HG03575 (cell line): ENCODE measurements at regions not wholly inside any gene's neighbourhood (a gene's known extent, or its start where the extent isn't known, plus 50 kb on each side); places are given as distances from the start of the nearest gene placed in this dataset.

Experiments used
- ATAC-seq: cut with Tn5 transposase; IDR thresholded peaks from one replicate; pipeline ENCODE4 v1.9.1; 2021; ENCODE audit not compliant: unreplicated experiment, insufficient number of reproducible peaks, low FRiP score; ENCODE audit errors: extremely low read depth

- ATAC-seq: no peak
These were observed 108.7 kb upstream of the HS6ST1 start for GRCh38 chr2:128427413-128427755.

- no peak for ATAC-seq
These were observed 109.7 kb upstream of the HS6ST1 start for GRCh38 chr2:128428415-128428814.

- no peak for ATAC-seq
These were observed 113.8 kb upstream of the HS6ST1 start for GRCh38 chr2:128432423-128432822.

- ATAC-seq: no peak
These were observed 115.4 kb upstream of the HS6ST1 start for GRCh38 chr2:128433911-128434550.

- ATAC-seq: no peak
These were observed 117.2 kb upstream of the HS6ST1 start for GRCh38 chr2:128435576-128436478.

GRCh38 chr2:128436479-128437203, 118.0 kb upstream of the HS6ST1 start:
- ATAC-seq: no peak

- no peak for ATAC-seq
These were observed 118.5 kb upstream of the HS6ST1 start for GRCh38 chr2:128437204-128437565.

- no peak for ATAC-seq
These were observed 119.4 kb upstream of the HS6ST1 start for GRCh38 chr2:128438091-128438490.

GRCh38 chr2:128438586-128438985, 119.9 kb upstream of the HS6ST1 start:
- ATAC-seq: no peak

GRCh38 chr2:128439031-128439790, 120.5 kb upstream of the HS6ST1 start:
- no peak for ATAC-seq

- ATAC-seq: no peak
These were observed 121.4 kb upstream of the HS6ST1 start for GRCh38 chr2:128439791-128440665.

GRCh38 chr2:128440666-128441340, 122.1 kb upstream of the HS6ST1 start:
- ATAC-seq: no peak

- ATAC-seq: no peak
These were observed 122.8 kb upstream of the HS6ST1 start for GRCh38 chr2:128441341-128442052.

GRCh38 chr2:128442053-128442751, 123.5 kb upstream of the HS6ST1 start:
- ATAC-seq: no peak

- ATAC-seq: no peak
These were observed 124.2 kb upstream of the HS6ST1 start for GRCh38 chr2:128442891-128443302.

GRCh38 chr2:128444121-128444771, 125.6 kb upstream of the HS6ST1 start:
- ATAC-seq: no peak
